Endodermal cell (in vitro differentiated cells): ENCODE measurements at regions not wholly inside any gene's neighbourhood (a gene's known extent, or its start where the extent isn't known, plus 50 kb on each side); places are given as distances from the start of the nearest gene placed in this dataset.
"Not testable (repeated sequence)": the region's sequence is repeated elsewhere in the genome, so short reads cannot be mapped to it uniquely, and the experiment has no call there.

Experiments
- DNase-seq: peaks from one replicate; pipeline ENCODE4 v3.0.0-alpha.2; 2017
- H3K27ac ChIP-seq: 2 replicates; pipeline ENCODE4 v1.5.1; 2013; ENCODE audit warnings: mild to moderate bottlenecking, low read depth, low read length, moderate library complexity
- H3K27me3 ChIP-seq: 2 replicates; pipeline ENCODE4 v1.6.1; 2013; ENCODE audit warnings: mild to moderate bottlenecking, low read length, moderate library complexity; ENCODE audit not compliant: insufficient read depth, control insufficient read depth, poor library complexity, severe bottlenecking
- H3K36me3 ChIP-seq: 2 replicates; pipeline ENCODE4 v1.7.0; 2013; ENCODE audit warnings: mild to moderate bottlenecking, low read length, moderate library complexity; ENCODE audit not compliant: control insufficient read depth, insufficient read depth
- H3K4me1 ChIP-seq: one replicate; pipeline ENCODE4 v1.7.0; 2013; ENCODE audit warnings: low read length; ENCODE audit not compliant: control insufficient read depth, insufficient read depth
- H3K4me3 ChIP-seq: 2 replicates; pipeline ENCODE4 v1.5.1; 2013; ENCODE audit warnings: mild to moderate bottlenecking, low read length, moderate library complexity
- H3K9ac ChIP-seq: 2 replicates; pipeline ENCODE4 v1.6.1; 2013; ENCODE audit warnings: mild to moderate bottlenecking, low read length, moderate library complexity; ENCODE audit not compliant: poor library complexity, severe bottlenecking; ENCODE audit errors: extremely low read depth
- H3K9me3 ChIP-seq: 2 replicates; pipeline ENCODE4 v1.6.1; 2013; ENCODE audit warnings: mild to moderate bottlenecking, low read length, moderate library complexity; ENCODE audit not compliant: control insufficient read depth
- H3K27ac Mint-ChIP-seq: 2 replicates; pipeline ENCODE4 v1.8.0; 2020; ENCODE audit warnings: mixed read lengths
- H3K27me3 Mint-ChIP-seq: 2 replicates; pipeline ENCODE4 v1.8.0; 2021; ENCODE audit warnings: mild to moderate bottlenecking, mixed read lengths; ENCODE audit not compliant: insufficient read depth
- H3K36me3 Mint-ChIP-seq: 2 replicates; pipeline ENCODE4 v1.8.0; 2020; ENCODE audit warnings: low read depth, mixed read lengths
- H3K4me1 Mint-ChIP-seq: 2 replicates; pipeline ENCODE4 v1.8.0; 2020; ENCODE audit warnings: mixed read lengths
- H3K4me3 Mint-ChIP-seq: 2 replicates; pipeline ENCODE4 v1.8.0; 2020; ENCODE audit warnings: mild to moderate bottlenecking, moderate library complexity, mixed read lengths
- H3K9me3 Mint-ChIP-seq: 2 replicates; pipeline ENCODE4 v1.8.0; 2020; ENCODE audit warnings: mild to moderate bottlenecking, mixed read lengths
- WGBS, 2 experiments: methylation state at CpG; one replicate each; pipeline versions ENCODE4 v1.1.5 to v1.1.7; 2013; ENCODE audit warnings: missing lambda C conversion rate in 2 of 2, mixed read lengths in 1 of 2; ENCODE audit not compliant: insufficient coverage in 1 of 2, insufficient read length in 1 of 2; 5-methylcytosine and 5-hydroxymethylcytosine counted together

DNA sequence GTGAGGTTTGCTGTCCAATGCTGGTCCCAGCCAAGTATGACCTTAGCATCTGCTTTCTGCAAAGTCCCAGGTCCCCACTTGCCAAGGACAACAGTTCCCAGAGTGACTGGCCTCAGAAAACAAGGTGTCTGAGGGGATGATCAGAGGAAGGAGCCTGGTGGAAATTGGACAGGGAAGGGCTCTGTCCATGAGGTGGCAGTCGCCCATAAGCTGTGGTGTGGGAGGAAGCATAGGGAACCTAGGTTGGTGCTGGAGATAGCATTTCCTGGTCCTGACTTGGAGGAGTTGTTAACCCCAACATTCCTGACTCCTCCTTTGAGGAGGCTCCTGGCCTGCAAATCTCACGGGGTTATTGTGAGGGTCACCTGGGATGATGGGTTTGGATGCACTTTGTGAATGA lies 77.8 kb downstream of the LIMS4 start:
- no CpG with 5 or more reads among the region's 2 CpGs for WGBS, 2 experiments
- H3K9me3 ChIP-seq, H3K27me3 ChIP-seq, H3K4me1 ChIP-seq, H3K4me3 ChIP-seq, H3K27ac ChIP-seq, H3K27ac Mint-ChIP-seq, DNase-seq, H3K27me3 Mint-ChIP-seq, H3K9me3 Mint-ChIP-seq, H3K36me3 Mint-ChIP-seq, H3K4me1 Mint-ChIP-seq, H3K4me3 Mint-ChIP-seq, H3K36me3 ChIP-seq, H3K9ac ChIP-seq: not testable (repeated sequence)

DNA sequence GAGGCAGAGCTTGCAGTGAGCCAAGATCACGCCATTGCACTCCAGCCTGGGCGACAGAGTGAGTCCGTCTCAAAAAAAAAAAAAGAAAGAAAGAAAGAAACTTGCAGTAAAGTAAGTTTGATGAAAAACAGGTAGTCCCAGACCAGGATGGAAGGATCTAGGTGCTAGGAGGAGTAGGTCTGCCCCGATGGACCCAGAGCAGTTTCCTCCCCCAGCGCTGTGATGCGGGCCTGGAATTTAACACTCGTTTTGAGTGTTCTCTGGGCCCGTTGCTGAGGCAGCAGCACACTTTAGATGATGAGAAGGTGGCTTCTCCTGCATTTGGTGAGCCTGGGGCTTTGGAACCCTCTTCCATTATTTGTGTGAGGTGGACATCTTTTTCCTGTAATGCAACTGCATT lies 80.2 kb downstream of the LIMS4 start:
- H3K27ac Mint-ChIP-seq, H3K4me1 ChIP-seq, H3K36me3 Mint-ChIP-seq, H3K4me3 ChIP-seq, H3K9ac ChIP-seq, H3K9me3 ChIP-seq, H3K4me1 Mint-ChIP-seq, H3K9me3 Mint-ChIP-seq, H3K27ac ChIP-seq, DNase-seq, H3K27me3 ChIP-seq, H3K36me3 ChIP-seq, H3K27me3 Mint-ChIP-seq, H3K4me3 Mint-ChIP-seq: not testable (repeated sequence)
- 98% methylated on average over 4 of the region's 8 CpGs; no CpG with 5 or more reads in 1 of the 2 experiments for WGBS, 2 experiments

DNA sequence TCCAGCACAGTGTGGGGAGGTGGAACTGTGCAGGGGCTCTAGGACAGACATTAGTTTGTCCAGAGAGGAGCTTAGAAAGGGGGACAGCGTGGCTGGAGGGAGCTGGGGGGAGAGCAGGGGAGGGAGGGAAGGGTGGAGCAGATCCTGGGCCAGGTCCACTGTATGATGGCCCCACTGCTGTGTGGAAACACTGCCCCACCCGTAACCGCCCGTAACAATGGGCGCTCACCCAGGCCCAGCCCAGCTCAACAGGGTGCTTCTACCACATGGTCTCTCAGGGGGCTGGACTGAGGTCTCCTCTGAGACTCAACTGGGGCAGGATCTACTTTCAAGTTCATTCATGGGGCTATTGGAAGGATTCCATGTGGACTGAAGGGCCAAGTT lies 81.6 kb downstream of the LIMS4 start:
- not testable (repeated sequence) for H3K27ac ChIP-seq, H3K36me3 Mint-ChIP-seq, H3K9me3 Mint-ChIP-seq, H3K4me3 ChIP-seq, H3K4me1 Mint-ChIP-seq, H3K4me3 Mint-ChIP-seq, H3K27me3 Mint-ChIP-seq, H3K27ac Mint-ChIP-seq, H3K27me3 ChIP-seq, H3K36me3 ChIP-seq, H3K9me3 ChIP-seq, H3K9ac ChIP-seq, H3K4me1 ChIP-seq, DNase-seq
- WGBS, 2 experiments, result no CpG with 5 or more reads among the region's 5 CpGs

DNA sequence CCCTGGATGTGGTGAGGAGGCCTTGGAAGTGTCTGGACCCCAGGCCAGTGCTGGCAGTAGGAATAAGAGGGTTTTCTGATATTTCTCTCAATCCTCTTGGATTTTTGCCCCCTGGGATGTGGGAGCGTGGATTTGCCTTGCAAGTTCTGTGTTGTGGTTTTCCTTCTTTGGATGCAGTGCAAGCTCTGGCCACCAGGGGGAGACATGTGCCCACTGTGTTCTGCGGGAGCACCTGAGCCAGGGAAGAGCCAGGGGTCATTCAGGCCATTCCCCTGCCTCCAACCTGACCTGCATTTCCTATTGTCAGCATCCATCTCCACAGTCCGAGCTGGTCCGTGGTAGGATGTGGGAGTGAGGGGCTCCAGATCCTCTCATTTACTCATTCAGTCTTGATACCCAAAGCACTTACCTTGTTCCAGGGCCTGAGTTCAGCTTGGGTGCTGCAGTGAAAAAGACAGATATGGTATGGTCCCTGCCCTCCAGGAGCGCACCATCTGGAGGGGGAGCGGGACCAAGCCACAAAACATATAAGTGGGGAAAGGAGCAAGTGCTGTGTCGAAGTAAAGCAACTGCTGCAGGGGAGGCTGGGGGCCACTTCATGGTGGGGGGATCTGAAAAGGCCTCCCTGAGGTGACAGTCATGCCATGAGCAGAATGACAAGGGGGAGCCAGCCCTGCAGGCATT lies 82.1 kb downstream of the LIMS4 start:
- 80 to 84% methylated on average over 1 to 3 of the region's 7 CpGs for WGBS, 2 experiments
- H3K4me3 ChIP-seq, H3K36me3 ChIP-seq, H3K9me3 Mint-ChIP-seq, H3K27ac Mint-ChIP-seq, H3K4me3 Mint-ChIP-seq, H3K4me1 Mint-ChIP-seq, H3K9me3 ChIP-seq, H3K4me1 ChIP-seq, H3K27me3 Mint-ChIP-seq, H3K27me3 ChIP-seq, H3K36me3 Mint-ChIP-seq, DNase-seq, H3K9ac ChIP-seq, H3K27ac ChIP-seq: not testable (repeated sequence)

DNA sequence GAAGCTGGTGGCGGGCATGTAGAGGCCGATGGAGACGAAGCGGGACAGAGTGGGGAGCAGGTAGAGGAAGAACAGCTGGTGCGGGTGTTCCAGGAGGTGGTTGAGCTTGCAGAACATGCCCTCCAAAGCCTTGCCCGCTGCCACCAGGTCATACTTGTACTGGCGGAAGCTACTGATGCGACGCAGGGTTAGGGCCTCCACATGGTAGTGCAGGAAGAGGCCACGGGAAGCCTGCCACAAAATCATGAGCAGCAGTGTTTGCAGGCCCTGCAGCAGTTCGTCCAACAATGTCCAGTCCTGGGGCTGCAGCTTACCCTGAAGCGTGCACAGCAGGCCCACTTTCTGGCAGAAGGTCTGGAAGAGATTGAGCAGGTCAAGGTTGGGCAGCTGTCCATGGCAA lies 85.6 kb downstream of the LIMS4 start:
- not testable (repeated sequence) for H3K27me3 Mint-ChIP-seq, H3K4me1 Mint-ChIP-seq, H3K9ac ChIP-seq, H3K27ac Mint-ChIP-seq, H3K27ac ChIP-seq, H3K36me3 Mint-ChIP-seq, H3K4me1 ChIP-seq, H3K36me3 ChIP-seq, H3K4me3 Mint-ChIP-seq, H3K27me3 ChIP-seq, H3K4me3 ChIP-seq, H3K9me3 Mint-ChIP-seq, DNase-seq, H3K9me3 ChIP-seq
- WGBS, 2 experiments, result 100% methylated on average over 5 of the region's 12 CpGs; no CpG with 5 or more reads in 1 of the 2 experiments

DNA sequence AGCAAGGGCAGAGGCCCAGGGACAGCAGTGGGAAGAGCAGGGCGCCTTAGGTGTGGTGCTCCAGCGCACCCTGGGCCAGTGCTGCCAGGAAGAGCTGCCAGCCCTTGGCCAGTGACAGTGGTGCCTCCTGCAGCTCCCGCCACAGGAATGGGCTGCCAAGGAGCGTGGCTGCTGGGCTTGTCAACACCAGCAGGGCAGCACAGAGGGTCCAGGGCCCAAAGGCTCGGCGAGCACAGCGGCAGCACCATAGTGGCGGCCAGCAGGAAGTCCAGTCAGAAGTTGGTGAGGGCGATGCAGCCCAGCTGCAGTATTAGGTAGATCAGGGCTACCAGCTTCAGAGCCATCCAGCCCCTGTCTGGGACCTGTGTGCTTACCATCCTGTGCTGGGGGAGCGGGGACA lies 86.1 kb downstream of the LIMS4 start:
- H3K9me3 ChIP-seq, H3K36me3 Mint-ChIP-seq, H3K27ac ChIP-seq, H3K36me3 ChIP-seq, H3K4me1 Mint-ChIP-seq, DNase-seq, H3K9me3 Mint-ChIP-seq, H3K4me3 ChIP-seq, H3K27ac Mint-ChIP-seq, H3K9ac ChIP-seq, H3K4me1 ChIP-seq, H3K4me3 Mint-ChIP-seq, H3K27me3 Mint-ChIP-seq, H3K27me3 ChIP-seq: not testable (repeated sequence)
- 98% methylated on average over 5 of the region's 10 CpGs; no CpG with 5 or more reads in 1 of the 2 experiments for WGBS, 2 experiments

DNA sequence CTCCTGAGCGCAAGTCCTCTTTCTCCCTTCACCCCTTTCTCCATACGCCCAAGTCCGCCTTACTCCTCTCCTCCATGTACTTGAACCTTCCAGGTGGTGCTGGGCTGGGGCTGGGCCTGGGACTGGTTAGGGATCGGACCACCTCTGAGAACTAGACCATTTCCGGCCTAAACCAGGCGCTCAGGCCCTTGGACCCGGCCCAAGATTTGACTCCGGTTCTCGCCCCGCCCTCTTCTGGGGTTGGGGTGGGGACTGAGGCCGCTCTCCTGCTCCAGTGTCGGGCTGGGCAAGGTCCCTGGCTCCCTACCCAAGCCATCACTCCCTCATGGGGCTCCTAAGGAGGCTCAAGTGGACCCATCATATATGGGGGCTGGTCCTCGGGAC lies 87.9 kb downstream of the LIMS4 start:
- H3K9me3 Mint-ChIP-seq, H3K9ac ChIP-seq, H3K4me3 ChIP-seq, H3K27ac Mint-ChIP-seq, DNase-seq, H3K36me3 ChIP-seq, H3K4me3 Mint-ChIP-seq, H3K27me3 ChIP-seq, H3K4me1 ChIP-seq, H3K9me3 ChIP-seq, H3K27ac ChIP-seq, H3K4me1 Mint-ChIP-seq, H3K36me3 Mint-ChIP-seq, H3K27me3 Mint-ChIP-seq: not testable (repeated sequence)
- WGBS, 2 experiments, result no CpG with 5 or more reads among the region's 13 CpGs
